HG03039 (cell line): ENCODE measurements at regions not wholly inside any gene's neighbourhood (a gene's known extent, or its start where the extent isn't known, plus 50 kb on each side); places are given as distances from the start of the nearest gene placed in this dataset.

Source experiments
- ATAC-seq: cut with Tn5 transposase; IDR thresholded peaks from one replicate; pipeline ENCODE4 v1.9.1; 2021; ENCODE audit warnings: mild to moderate bottlenecking, moderate library complexity; ENCODE audit not compliant: unreplicated experiment

- ATAC-seq, result no peak
Observed at GRCh38 chr20:10724449-10725173, 50.8 kb upstream of the JAG1 start.

GRCh38 chr20:10728873-10729670 is 55.3 kb upstream of the JAG1 start:
- no peak for ATAC-seq

- no peak for ATAC-seq
Observed at GRCh38 chr20:10729785-10730184, 56.0 kb upstream of the JAG1 start.

GRCh38 chr20:10730629-10731183 is 56.9 kb upstream of the JAG1 start:
- ATAC-seq, result no peak

GRCh38 chr20:10731190-10731965 is 57.6 kb upstream of the JAG1 start:
- no peak for ATAC-seq

GRCh38 chr20:10733122-10733521 is 59.3 kb upstream of the JAG1 start:
- no peak for ATAC-seq

GRCh38 chr20:10735195-10735949 is 61.6 kb upstream of the JAG1 start:
- no peak for ATAC-seq

GRCh38 chr20:10739134-10739533 is 65.3 kb upstream of the JAG1 start:
- ATAC-seq, result no peak

- no peak for ATAC-seq
Observed at GRCh38 chr20:10739566-10739965, 65.8 kb upstream of the JAG1 start.

GRCh38 chr20:10741060-10741459 is 67.3 kb upstream of the JAG1 start:
- ATAC-seq, result no peak

- ATAC-seq, result no peak
Observed at GRCh38 chr20:10745790-10746189, 72.0 kb upstream of the JAG1 start.

- no peak for ATAC-seq
Observed at GRCh38 chr20:10747019-10747418, 73.2 kb upstream of the JAG1 start.

- ATAC-seq, result no peak
Observed at GRCh38 chr20:10749084-10749483, 75.3 kb upstream of the JAG1 start.

GRCh38 chr20:10752206-10752605 is 78.4 kb upstream of the JAG1 start:
- ATAC-seq, result no peak

GRCh38 chr20:10754824-10755223 is 81.0 kb upstream of the JAG1 start:
- ATAC-seq, result no peak

GRCh38 chr20:10758446-10758845 is 84.6 kb upstream of the JAG1 start:
- ATAC-seq, result no peak

- no peak for ATAC-seq
Observed at GRCh38 chr20:10761232-10761631, 87.4 kb upstream of the JAG1 start.

GRCh38 chr20:10761786-10762185 is 88.0 kb upstream of the JAG1 start:
- no peak for ATAC-seq

GRCh38 chr20:10762216-10762615 is 88.4 kb upstream of the JAG1 start:
- ATAC-seq, result no peak

- no peak for ATAC-seq
Observed at GRCh38 chr20:10763112-10763511, 89.3 kb upstream of the JAG1 start.

- ATAC-seq, result no peak
Observed at GRCh38 chr20:10769700-10770099, 95.9 kb upstream of the JAG1 start.
